GM18502 (cell line): ENCODE measurements at regions not wholly inside any gene's neighbourhood (a gene's known extent, or its start where the extent isn't known, plus 50 kb on each side); places are given as distances from the start of the nearest gene placed in this dataset.
"Not testable (repeated sequence)": the region's sequence is repeated elsewhere in the genome, so short reads cannot be mapped to it uniquely, and the experiment has no call there.

Experiments used
- ATAC-seq: cut with Tn5 transposase; IDR thresholded peaks from one replicate; pipeline ENCODE4 v1.9.1; 2021; ENCODE audit warnings: mild to moderate bottlenecking; ENCODE audit not compliant: unreplicated experiment, poor library complexity

GRCh38 chr21:27909487-27909886 lies 942.6 kb upstream of the ADAMTS5 start:
- ATAC-seq, result not testable (repeated sequence)

DNA sequence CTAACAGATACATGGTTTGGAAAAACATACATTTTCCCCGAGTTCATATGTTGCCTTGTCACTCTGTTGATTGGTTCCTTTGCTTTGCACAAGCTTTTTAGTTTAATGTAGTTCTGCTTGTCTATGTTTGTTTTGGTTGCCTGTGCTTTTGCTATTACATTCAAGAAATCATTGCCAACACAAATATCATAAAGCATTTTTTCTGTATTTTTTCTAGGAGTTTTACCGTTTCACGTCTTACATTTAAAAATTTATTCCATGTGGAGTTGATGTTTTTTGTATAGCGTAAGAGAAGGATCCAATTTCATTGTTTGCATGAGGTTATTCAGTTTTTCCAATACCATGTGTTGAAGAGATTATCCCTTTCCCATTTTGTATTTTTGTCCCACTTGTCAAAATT lies 941.9 kb upstream of the ADAMTS5 start:
- ATAC-seq, result not testable (repeated sequence)

DNA sequence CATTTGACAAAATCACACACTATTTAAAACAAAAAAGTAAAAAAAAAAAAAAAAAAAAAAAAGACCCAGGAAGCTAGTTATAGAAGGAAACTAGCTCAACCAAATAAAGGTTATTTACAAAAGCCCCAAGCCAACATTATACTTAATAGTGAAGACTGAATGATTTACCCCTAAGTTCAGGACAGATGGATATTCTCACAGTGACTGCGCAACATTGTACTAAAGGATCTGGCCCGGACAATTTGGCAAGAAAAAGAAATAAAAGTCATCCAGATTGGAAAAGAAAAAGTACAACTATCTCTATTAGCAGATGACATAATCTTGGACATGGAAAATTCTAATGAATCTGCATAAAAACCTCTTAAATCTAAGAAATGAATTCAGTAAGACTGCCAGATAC lies 936.0 kb upstream of the ADAMTS5 start:
- ATAC-seq, result not testable (repeated sequence)

DNA sequence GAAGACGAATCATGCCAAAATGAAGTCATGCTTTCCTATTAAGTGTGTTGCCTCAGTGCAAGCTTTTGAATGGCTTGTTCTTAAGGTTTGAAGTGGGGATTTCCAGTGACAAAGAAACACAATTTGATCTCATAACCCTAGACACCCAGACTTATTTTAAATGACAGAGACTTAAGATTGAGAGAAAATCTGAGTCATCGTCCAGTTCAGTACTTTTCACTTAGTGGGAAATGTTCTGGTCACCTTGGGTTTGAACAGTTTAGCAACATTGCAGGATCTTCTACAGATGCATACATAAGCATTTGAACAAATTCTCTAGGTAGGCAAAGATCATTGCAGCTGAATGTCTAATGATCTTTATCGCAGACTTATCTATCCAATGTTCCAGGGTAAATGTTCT lies 926.7 kb upstream of the ADAMTS5 start:
- not testable (repeated sequence) for ATAC-seq

GRCh38 chr21:27891495-27891894 lies 924.6 kb upstream of the ADAMTS5 start:
- not testable (repeated sequence) for ATAC-seq

DNA sequence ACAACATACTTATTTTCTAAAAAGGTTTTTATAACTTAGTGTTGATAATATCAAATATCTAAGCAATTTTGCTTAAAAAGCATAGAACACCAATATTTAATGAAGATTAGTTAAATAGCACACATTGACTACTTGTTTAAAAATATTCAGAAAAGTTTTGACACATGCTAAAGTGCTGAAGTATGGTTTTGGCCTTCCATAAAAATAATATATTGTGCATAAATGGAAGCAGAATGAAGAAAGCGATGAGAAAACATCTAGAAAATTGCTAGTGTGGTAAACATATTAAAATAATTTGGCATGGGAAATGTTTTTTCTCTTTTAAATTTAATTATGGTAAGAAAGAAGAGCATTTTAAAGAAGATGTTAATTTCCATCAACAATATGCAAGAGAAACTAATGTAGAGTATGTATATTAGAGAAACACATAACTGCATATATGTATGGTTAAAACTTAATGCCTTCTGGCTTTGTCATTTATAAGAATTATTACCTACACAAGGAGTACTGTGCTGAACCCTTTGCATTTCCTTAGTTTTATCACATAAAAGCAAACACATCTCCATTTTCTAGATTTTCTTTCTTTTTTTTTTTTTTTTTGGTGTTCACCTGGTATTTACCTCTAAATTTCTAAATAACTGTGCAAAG lies 921.0 kb upstream of the ADAMTS5 start:
- not testable (repeated sequence) for ATAC-seq

DNA sequence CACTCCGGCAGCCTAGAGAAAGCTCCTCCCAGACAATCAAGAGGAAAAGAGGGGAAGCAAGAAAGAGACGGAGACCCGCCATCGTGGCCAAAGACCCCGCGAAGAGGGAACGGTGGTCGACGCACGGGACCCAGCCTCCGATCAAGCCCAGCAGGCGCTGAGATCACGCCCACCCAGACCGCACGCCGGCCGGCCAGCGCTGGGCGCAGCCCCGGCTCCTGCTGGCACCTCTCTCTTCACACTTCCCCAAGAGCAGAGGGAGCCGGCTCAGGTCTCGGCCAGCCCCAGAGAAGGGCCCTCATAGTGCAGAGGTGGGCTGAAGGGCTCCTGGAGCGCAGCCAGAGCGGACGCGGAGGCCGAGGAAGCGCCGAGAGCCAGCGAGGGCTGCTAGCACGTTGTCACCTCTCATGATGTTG lies 918.4 kb upstream of the ADAMTS5 start:
- ATAC-seq, result no peak

DNA sequence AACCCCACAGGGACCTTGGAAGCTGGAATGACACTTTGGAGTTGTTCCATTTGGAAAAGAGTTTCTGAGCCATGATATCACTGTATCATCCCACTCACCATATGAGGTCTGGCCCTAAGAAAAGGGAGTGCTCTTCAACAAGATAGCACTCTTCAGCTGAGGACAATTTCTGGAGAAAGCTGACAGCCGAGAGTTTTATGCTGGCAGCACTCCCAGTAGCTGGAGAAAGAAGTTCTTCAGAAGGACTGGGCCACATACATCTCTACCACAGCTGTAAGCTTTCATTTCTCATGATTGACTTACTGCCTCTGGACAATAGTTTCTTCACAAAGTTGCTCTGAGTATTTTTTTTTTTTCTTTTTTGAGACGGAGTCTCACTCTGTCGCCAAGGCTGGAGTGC lies 914.4 kb upstream of the ADAMTS5 start:
- ATAC-seq, result not testable (repeated sequence)

GRCh38 chr21:27872411-27872810 lies 905.5 kb upstream of the ADAMTS5 start:
- not testable (repeated sequence) for ATAC-seq

DNA sequence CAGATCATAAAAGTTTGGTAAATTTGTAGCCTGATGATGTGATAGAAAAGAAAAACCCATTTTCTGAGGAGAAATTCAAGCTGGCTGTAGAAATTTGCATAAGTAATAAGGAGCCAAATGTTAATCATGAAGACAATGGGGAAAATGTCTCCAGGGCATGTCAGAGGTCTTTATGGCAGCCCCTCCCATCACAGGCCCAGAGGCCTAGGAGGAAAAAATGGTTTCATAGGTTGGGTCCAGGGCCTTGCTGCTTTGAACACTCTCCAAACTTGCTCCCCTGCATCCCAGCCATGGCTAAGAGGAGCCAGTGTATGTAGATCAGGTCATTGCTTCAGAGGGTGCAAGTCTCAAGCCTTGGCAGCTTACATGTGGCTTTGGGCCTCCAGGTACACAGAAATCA lies 903.9 kb upstream of the ADAMTS5 start:
- not testable (repeated sequence) for ATAC-seq

- not testable (repeated sequence) for ATAC-seq
Observed at GRCh38 chr21:27860314-27860955, 893.5 kb upstream of the ADAMTS5 start.

DNA sequence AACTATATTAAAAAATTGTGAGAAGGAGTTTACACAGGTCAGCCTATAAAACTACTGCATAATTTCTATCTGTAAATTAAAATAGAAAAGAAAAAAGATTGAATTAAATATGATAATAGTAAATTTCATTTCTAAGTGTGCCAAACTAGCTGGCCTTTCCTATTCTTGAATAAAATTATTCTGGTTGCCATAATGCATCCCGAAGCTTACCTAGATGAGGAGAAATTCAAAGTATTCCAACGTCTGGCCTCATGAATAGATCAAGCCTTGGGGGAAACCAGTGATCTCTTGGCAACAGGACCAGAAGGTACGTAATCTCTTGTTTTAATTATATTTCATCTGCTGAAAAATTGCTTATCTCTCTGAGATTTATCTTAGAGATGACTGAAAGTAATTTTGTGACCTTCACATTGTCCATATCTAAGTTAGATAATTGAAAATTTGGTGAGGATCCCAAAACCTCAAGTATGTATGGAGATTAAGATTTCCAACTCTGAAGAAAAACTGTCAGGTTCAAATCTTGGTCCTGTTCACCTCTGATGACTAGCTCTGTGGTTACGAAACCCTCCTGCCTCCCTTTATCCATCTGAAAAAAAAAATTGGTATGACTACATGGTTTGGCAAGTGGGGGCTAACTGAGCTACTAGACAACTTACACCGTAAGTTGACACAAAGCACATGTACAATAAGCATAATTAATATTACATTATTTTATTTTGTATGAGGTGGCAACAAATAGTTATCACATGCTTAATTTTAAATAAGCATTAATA lies 891.4 kb upstream of the ADAMTS5 start:
- ATAC-seq, result not testable (repeated sequence)

GRCh38 chr21:27856988-27857387 lies 890.1 kb upstream of the ADAMTS5 start:
- ATAC-seq, result not testable (repeated sequence)

DNA sequence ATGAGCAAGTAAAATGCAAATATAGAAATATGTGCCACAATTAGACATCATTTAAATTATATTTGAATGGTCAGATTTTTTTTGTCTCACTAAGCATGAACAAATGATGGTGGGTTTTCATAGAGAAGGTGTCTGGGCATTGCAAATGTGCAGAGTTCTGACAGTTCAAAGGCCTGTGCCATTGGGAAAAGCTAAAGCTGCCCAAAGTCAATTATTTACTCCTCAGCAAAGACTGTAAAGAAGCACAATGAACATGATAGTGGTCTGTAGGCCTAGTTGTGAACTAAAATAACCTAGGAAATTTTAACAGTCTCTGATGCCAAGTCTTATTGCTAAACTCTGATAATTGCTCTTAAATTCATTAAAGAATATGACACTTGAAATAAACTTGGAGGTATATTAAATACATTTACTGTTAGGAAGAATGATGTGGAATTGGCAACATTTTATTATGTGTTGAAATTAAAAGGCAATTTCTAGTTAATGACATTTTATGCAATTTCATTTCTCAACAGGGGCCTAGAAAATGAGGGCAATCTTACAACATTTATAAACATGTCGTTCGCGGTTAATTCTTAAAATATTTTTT lies 874.3 kb upstream of the ADAMTS5 start:
- ATAC-seq, result no peak

DNA sequence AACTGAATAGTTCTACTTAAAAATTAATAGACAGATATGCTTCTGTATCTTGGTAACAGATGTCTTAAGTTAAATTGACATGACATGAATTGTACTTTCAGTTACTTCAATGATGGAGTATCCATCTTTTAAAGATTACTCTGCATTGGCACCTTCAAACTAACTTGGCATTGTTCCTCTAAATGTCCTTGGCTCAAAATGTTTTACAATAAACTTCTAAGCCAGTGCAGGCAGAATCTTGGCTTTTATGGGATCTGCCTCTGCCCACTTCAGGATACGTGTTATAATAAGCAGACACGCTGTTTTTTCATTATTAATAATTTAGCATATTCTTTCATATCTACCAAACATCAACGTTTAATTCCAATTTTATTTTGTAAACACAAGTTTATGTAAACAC lies 873.4 kb upstream of the ADAMTS5 start:
- ATAC-seq, result no peak

GRCh38 chr21:27839512-27840115 lies 872.7 kb upstream of the ADAMTS5 start:
- ATAC-seq, result no peak

GRCh38 chr21:27838573-27838972 lies 871.7 kb upstream of the ADAMTS5 start:
- ATAC-seq, result no peak

GRCh38 chr21:27837936-27838335 lies 871.0 kb upstream of the ADAMTS5 start:
- ATAC-seq, result no peak

DNA sequence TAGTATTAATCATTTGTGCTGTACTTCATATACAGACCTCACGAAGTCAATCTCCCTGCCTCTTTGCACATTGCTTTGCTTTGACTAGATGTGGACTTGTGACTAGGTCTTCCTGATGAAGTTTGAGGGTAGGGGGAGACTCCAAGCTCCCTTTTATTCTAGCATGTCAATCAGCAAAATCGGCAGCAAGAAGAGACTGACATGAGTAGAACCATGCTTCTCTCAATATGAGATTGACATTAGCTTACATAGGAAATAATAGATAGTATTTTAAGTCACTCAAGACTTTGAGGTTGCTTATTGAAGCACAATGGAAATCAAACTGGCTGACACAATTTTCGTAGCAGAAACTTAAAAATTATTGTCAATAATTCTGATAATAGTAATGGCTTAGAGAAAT lies 866.4 kb upstream of the ADAMTS5 start:
- no peak for ATAC-seq

DNA sequence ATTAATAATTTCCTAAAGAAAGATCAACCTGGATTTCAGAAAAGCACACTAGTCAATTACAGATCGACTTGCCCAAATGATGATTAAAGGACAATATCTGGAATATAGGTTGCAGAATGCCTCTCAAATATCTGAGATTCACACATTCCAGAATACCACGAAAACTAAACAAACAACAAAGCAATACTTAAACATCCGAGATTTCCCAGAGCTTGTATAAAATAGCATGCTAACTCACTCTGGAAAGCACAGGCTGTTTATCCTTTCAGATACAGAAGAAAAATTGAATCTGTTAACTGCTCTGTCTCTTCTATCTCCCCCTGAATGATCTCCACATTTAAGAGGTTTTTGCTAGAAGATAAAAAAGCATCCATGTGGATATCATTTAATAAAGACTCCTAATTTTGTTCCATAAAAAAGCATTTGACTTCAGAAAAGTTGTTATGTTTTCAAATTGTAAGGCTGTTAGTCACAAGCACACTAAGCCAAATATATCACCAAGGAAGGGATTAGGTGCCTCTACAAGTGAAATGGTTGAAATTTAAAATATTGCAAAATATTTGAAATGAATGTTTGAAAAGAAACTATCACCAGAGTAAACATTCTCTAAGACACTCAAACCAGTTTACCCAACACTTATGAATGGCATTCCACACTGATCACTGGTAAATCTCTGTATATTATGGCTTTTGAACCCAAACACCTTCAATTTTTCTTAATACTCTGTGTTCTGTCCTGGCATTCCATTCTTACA lies 865.1 kb upstream of the ADAMTS5 start:
- ATAC-seq, result no peak
